NOMO-1 treated with dmso at 0.1 percent for 144 hours (cell line): ENCODE measurements at regions not wholly inside any gene's neighbourhood (a gene's known extent, or its start where the extent isn't known, plus 50 kb on each side); places are given as distances from the start of the nearest gene placed in this dataset.
"Not testable (repeated sequence)": the region's sequence is repeated elsewhere in the genome, so short reads cannot be mapped to it uniquely, and the experiment has no call there.

ENCODE experiments used
- DNase-seq: peaks from one replicate; lab custom pipeline; 2025; ENCODE audit not compliant: unreplicated experiment; lab: John Stamatoyannopoulos, UW

- DNase-seq = no peak
These were observed 815.8 kb upstream of the EPHA5 start for GRCh38 chr4:66486068-66486467.

DNA sequence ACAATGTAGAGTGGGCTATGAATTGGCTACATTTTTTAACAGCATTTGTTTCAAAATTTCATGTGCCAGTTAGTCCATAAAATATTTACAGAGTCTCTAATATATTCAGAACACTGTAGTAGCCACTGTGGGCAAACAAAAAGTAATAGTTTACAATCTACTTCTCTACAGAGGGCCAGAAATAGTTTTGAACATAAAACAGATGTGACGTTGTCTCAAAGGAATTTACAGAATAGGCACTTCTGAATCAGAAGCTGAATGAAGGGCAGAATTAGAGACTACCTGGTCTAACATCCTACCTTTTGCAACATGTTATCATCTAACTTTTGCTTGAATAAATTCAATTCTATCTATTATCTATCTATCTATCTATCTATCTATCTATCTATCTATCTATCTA lies 811.9 kb upstream of the EPHA5 start:
- no peak for DNase-seq

- no peak for DNase-seq
These were observed 805.3 kb upstream of the EPHA5 start for GRCh38 chr4:66475596-66475995.

- DNase-seq = no peak
These were observed 794.8 kb upstream of the EPHA5 start for GRCh38 chr4:66465111-66465510.

GRCh38 chr4:66462890-66463289 lies 792.6 kb upstream of the EPHA5 start:
- not testable (repeated sequence) for DNase-seq

DNA sequence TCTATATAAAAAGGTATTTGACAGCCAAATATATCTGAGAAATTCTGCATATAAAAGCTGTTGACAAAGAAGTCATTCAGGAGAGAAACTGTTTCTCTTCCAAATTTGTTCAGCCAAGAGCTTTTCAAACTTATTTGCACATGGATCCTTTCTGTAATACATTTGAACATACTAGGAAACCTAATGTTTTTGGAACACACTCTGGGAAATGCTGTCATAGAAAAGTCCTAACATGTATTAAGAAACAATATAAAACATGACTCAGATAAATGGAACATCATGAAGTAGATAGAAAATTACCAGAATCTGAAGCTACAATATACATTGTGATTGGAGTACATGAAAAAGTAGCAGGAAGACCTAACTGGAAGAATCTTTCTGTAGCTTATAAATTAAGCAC lies 781.5 kb upstream of the EPHA5 start:
- no peak for DNase-seq

DNA sequence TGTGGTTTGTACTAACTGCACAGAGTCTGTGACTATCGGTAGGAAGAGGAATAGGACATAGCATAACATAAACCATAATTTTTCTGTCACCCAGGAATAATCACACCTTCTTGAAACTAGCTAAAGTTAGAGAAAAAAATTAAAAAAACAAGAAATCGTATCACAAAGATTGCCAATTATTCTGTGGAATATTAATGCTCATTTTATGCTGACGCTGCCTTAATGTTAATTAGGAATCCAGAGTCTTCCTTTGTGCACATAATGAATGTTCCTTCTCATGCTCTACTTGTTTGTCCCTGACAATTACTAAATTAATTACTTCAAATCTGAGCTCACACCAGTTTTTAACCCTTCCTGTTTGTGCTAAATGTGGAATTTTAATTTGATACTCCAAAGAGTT lies 772.7 kb upstream of the EPHA5 start:
- no peak for DNase-seq

DNA sequence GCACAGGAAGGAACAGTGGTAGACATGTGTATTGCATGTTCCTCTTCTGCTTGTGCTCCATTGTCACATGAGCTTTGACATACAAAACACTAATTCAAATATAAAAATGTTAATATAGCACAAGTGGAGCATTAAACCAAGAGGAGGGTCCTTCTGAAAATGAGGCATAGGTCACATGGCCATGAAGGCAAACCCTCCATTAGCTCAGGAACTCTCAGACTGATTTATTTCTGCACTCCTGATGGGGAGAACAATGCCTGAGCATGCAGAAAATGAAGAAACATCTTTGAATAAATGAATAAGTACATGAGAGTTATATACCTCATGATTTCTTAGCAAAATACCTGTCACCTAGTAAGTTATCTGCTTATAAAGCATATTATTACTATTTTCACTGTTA lies 769.2 kb upstream of the EPHA5 start:
- DNase-seq = no peak

- no peak for DNase-seq
These were observed 763.4 kb upstream of the EPHA5 start for GRCh38 chr4:66433706-66434105.

- no peak for DNase-seq
These were observed 760.6 kb upstream of the EPHA5 start for GRCh38 chr4:66430856-66431255.

GRCh38 chr4:66429276-66429675 lies 759.0 kb upstream of the EPHA5 start:
- no peak for DNase-seq

DNA sequence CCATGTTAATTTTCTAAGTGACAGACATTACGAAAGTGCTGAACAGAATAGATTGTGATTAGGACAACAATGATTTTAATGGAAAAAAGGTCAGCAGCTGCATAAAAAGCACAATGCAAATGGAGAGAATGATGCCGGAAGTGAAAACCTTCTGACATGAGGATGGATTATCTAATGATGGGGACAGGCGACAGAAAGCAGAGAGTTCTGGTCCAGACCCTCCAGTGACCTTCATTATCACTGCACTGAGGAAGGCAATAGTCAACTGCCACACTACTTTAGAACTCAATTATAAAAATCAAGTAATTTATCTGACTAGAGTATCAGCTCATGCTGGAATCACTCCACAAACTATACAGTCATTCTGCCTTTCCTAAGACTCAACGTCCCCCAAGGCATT lies 746.1 kb upstream of the EPHA5 start:
- DNase-seq = no peak

- no peak for DNase-seq
These were observed 733.9 kb upstream of the EPHA5 start for GRCh38 chr4:66404141-66404540.

GRCh38 chr4:66376921-66377320 lies 706.6 kb upstream of the EPHA5 start:
- DNase-seq = no peak

GRCh38 chr4:66376396-66376795 lies 706.1 kb upstream of the EPHA5 start:
- DNase-seq = no peak

GRCh38 chr4:66373268-66373667 lies 703.0 kb upstream of the EPHA5 start:
- no peak for DNase-seq

DNA sequence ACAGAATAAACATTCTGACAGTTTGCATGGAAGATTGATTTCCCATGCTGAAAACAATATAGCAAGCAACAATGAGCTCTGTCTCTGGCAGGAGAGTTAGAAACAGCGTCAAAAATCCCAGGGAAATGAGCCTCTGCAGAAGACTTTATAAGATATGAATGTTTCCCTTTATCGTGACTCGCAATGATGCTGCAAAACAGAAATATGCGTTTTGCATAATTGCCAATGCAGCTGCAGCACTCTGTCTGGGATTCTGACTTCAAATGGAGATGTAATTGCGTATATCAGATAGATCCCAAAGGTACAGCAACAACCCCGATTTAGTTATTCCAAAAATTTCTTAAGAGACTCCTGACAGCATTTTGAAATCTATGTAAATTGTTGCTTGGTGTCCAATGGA lies 702.4 kb upstream of the EPHA5 start:
- no peak for DNase-seq

DNA sequence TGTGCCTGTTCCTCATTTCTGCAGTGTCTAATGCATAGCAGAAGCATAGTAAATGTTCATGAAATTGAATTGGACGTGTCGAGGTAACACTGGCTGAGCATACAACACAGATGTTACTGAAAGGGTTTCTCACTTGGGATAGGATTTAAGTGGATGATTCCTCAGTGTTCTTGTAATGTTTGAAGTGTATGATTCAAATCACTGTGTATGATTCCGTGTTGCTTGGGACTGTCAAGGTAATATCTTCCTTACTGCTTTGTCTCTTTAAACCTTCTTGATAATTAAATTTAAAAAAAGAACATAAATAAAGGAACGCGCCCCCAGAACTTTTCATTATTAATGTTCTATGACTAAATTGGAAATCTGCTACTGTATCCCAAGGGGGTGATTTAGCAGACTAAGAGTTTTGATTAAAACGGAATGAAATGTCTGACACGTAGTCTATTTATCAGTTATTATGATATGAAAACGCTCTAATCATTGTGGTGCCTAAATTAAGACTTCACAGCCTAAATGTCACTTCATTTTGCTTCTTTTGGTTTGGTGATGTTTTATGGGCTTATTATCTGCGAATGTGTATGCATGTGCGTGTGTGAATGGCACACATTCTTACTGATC lies 696.9 kb upstream of the EPHA5 start:
- DNase-seq = no peak

GRCh38 chr4:66360395-66360794 lies 690.1 kb upstream of the EPHA5 start:
- not testable (repeated sequence) for DNase-seq

- DNase-seq = no peak
These were observed 687.0 kb upstream of the EPHA5 start for GRCh38 chr4:66357316-66357715.

DNA sequence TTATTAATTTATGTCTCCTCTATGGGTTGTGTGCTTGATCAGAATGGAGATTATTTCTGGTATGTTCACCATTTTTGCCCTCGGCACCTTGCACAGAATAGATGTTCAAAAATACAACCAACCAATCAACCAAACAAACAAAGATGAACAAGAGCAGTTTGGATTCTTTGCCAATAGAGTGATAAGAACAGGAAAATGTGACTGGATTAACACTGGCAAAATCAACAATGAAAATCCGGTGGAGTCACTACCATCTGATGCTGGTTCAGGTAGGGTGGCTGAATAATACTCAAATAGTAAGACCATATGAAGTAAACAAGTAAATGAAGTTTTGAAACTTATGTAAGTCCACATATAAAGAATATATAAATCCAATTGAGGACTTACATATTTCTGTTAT lies 685.0 kb upstream of the EPHA5 start:
- no peak for DNase-seq

DNA sequence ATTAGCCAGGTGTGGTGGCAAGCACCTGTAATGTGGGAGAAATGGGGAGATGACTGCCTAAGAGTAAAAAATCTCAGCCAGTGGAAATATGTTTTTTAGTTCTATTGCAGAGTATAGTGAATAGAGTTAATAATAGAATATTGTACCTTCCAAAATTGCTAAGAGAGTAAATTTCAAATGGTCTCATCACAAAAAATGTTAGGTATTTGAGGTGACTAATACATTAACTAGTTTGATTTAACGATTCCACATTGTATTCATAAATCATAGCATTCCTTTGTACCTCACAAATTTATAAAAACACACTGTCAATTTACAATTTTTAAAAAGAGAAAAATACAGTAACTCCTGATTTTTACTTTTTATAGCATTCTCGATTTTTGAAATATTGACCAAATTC lies 681.5 kb upstream of the EPHA5 start:
- DNase-seq = no peak

GRCh38 chr4:66340286-66340893 lies 670.1 kb upstream of the EPHA5 start:
- DNase-seq = no peak
